ENCODE measurements at regions not wholly inside any gene's neighbourhood (a gene's known extent, or its start where the extent isn't known, plus 50 kb on each side); places are given as distances from the start of the nearest gene placed in this dataset.

GRCh38 chr13:74067818-74068217 lies 66.4 kb downstream of the KLF12 start:
- no peak for TF ChIP-seq CTCF (IDR thresholded peaks at IDR 0.05)
- no peak for DNase-seq
- H3K4me1 ChIP-seq = no peaks in the 10 kb centered on the region
- H3K36me3 ChIP-seq = no peaks in the 10 kb centered on the region
- H3K9ac ChIP-seq (ENCODE audit: low read depth in 2 of 2, low read length in 2 of 2) = no peak overlapping the region
- H3K9me3 ChIP-seq = no peaks in the 10 kb centered on the region
- intact Hi-C loops (cut with DNase I) = no loop called here
- H3K27me3 ChIP-seq = no peaks in the 10 kb centered on the region
- H3K27ac ChIP-seq = no peak overlapping the region
- H3K4me3 ChIP-seq = no peak overlapping the region

GRCh38 chr13:74066937-74067336 lies 67.3 kb downstream of the KLF12 start:
- H3K4me3 ChIP-seq = no peak overlapping the region
- H3K36me3 ChIP-seq = no peaks in the 10 kb centered on the region
- H3K27me3 ChIP-seq = no peaks in the 10 kb centered on the region
- no peaks in the 10 kb centered on the region for H3K4me1 ChIP-seq
- H3K9ac ChIP-seq (ENCODE audit: low read depth in 2 of 2, low read length in 2 of 2) = no peak overlapping the region
- DNase-seq = no peak
- intact Hi-C loops (cut with DNase I) = no loop called here
- TF ChIP-seq CTCF (IDR thresholded peaks at IDR 0.05) = no peak
- no peaks in the 10 kb centered on the region for H3K9me3 ChIP-seq
- H3K27ac ChIP-seq = no peak overlapping the region

GRCh38 chr13:74064805-74065312 lies 69.3 kb downstream of the KLF12 start:
- Histone ChIP-seq H3K27ac (no peak overlapping the region), H3K27me3 (no peaks in the 10 kb centered on the region)
- intact Hi-C loops (cut with DNase I) = no loop called here

GRCh38 chr13:74063533-74064100 lies 70.6 kb downstream of the KLF12 start:
- H3K4me1 ChIP-seq = no peaks in the 10 kb centered on the region

More at GRCh38 chr13:74064805-74065312, 69.3 kb downstream of the KLF12 start:
- no peak for DNase-seq
- TF ChIP-seq CTCF (IDR thresholded peaks at IDR 0.05) = no peak
- Histone ChIP-seq H3K9ac (ENCODE audit: low read depth in 2 of 2, low read length in 2 of 2) (no peak overlapping the region), H3K9me3 (no peaks in the 10 kb centered on the region), H3K4me3 (no peak overlapping the region), H3K4me1 (no peaks in the 10 kb centered on the region), H3K36me3 (no peaks in the 10 kb centered on the region)

GRCh38 chr13:74062933-74063332 lies 71.3 kb downstream of the KLF12 start:
- no peaks in the 10 kb centered on the region for H3K36me3 ChIP-seq
- H3K27me3 ChIP-seq = no peaks in the 10 kb centered on the region
- H3K27ac ChIP-seq = peak overlapping the region; percentile 8
- no peak overlapping the region for H3K4me3 ChIP-seq
- no peak for TF ChIP-seq CTCF (IDR thresholded peaks at IDR 0.05)
- intact Hi-C loops (cut with DNase I) = no loop called here
- no peaks in the 10 kb centered on the region for H3K9me3 ChIP-seq
- H3K9ac ChIP-seq (ENCODE audit: low read depth in 2 of 2, low read length in 2 of 2) = peak overlapping the region in 1 of 2 donors; percentile 38
- DNase-seq = peak; percentile 24
- no peaks in the 10 kb centered on the region for H3K4me1 ChIP-seq

More at GRCh38 chr13:74063533-74064100, 70.6 kb downstream of the KLF12 start:
- Histone ChIP-seq H3K4me3 (no peak overlapping the region), H3K27me3 (no peaks in the 10 kb centered on the region), H3K9me3 (no peaks in the 10 kb centered on the region), H3K36me3 (no peaks in the 10 kb centered on the region), H3K27ac (peak overlapping the region; percentile 13), H3K9ac (ENCODE audit: low read depth in 2 of 2, low read length in 2 of 2) (no peak overlapping the region)
- intact Hi-C loops (cut with DNase I) = no loop called here
- no peak for DNase-seq
- no peak for TF ChIP-seq CTCF (IDR thresholded peaks at IDR 0.05)

Data from colonic mucosa (tissue), 4 donors.